ENCODE measurements at regions not wholly inside any gene's neighbourhood (a gene's known extent, or its start where the extent isn't known, plus 50 kb on each side); places are given as distances from the start of the nearest gene placed in this dataset.

- TF ChIP-seq, protein P1, sequence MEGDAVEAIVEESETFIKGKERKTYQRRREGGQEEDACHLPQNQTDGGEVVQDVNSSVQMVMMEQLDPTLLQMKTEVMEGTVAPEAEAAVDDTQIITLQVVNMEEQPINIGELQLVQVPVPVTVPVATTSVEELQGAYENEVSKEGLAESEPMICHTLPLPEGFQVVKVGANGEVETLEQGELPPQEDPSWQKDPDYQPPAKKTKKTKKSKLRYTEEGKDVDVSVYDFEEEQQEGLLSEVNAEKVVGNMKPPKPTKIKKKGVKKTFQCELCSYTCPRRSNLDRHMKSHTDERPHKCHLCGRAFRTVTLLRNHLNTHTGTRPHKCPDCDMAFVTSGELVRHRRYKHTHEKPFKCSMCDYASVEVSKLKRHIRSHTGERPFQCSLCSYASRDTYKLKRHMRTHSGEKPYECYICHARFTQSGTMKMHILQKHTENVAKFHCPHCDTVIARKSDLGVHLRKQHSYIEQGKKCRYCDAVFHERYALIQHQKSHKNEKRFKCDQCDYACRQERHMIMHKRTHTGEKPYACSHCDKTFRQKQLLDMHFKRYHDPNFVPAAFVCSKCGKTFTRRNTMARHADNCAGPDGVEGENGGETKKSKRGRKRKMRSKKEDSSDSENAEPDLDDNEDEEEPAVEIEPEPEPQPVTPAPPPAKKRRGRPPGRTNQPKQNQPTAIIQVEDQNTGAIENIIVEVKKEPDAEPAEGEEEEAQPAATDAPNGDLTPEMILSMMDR (IDR thresholded peaks at IDR 0.05), result no peak
- no peak for TF ChIP-seq POLR2A (IDR thresholded peaks at IDR 0.05)
Observed at GRCh38 chr14:58796242-58797009, 158.7 kb downstream of the DACT1 start.
